Esophagus squamous epithelium (tissue), 5 donors: ENCODE measurements at regions not wholly inside any gene's neighbourhood (a gene's known extent, or its start where the extent isn't known, plus 50 kb on each side); places are given as distances from the start of the nearest gene placed in this dataset.

Experiments used
- DNase-seq: peaks from one replicate; lab custom pipeline; 2025; lab: John Stamatoyannopoulos, UW
- H3K27ac ChIP-seq, 4 donors: fragments of 200-600 bp; sonication (generic); one replicate each; pipeline ENCODE4 v1.5.1; 2016 to 2019; ENCODE audit warnings: mild to moderate bottlenecking in 1 of 4
- H3K27me3 ChIP-seq, 4 donors: fragments of 200-600 bp; sonication (generic); 1 replicate in 3 of 4; 2 replicates in 1 of 4; pipeline versions ENCODE4 v1.5.1 to v1.6.0; 2017 to 2021; ENCODE audit warnings: antibody characterized with exemption in 1 of 4
- H3K36me3 ChIP-seq, 3 donors: fragments of 200-600 bp; sonication (generic); one replicate each; pipeline ENCODE4 v1.5.1; 2016 to 2019
- H3K4me1 ChIP-seq, 3 donors: fragments of 200-600 bp; sonication (generic); one replicate each; pipeline ENCODE4 v1.5.1; 2017 to 2019
- H3K4me3 ChIP-seq, 4 donors: fragments of 200-600 bp; sonication (generic); 1 replicate in 3 of 4; 2 replicates in 1 of 4; pipeline ENCODE4 v1.5.1; 2016 to 2019; ENCODE audit warnings: mild to moderate bottlenecking in 2 of 4, moderate library complexity in 1 of 4
- H3K9me3 ChIP-seq, 3 donors: fragments of 200-600 bp; sonication (generic); one replicate each; pipeline ENCODE4 v1.5.1; 2016 to 2019
- CTCF ChIP-seq, 6 experiments: fragments of 450-650 bp in 4 of 6; fragments of 200-600 bp in 2 of 6; sonication (generic) in 2 of 6; IDR thresholded peaks; one replicate each; pipeline ENCODE4 v1.5.1; 2016 to 2019; ENCODE audit warnings: antibody characterized with exemption in 6 of 6, mild to moderate bottlenecking in 4 of 6, moderate library complexity in 4 of 6
- POLR2A ChIP-seq, 4 donors: fragments of 450-650 bp; IDR thresholded peaks; one replicate each; pipeline ENCODE4 v1.6.1; 2017; ENCODE audit warnings: antibody characterized with exemption in 4 of 4, mild to moderate bottlenecking in 4 of 4, moderate library complexity in 3 of 4
- WGBS, 2 donors: methylation state at CpG; one replicate each; pipeline ENCODE4 v1.1.5; 2018; 5-methylcytosine and 5-hydroxymethylcytosine counted together
- intact Hi-C: fragments of 100-400 bp; cut with DNase I; formaldehyde crosslinking; loops from one replicate; pipeline ENCODE4 v1.15.0; 2022
- donor health status: DM: yes; HTN: yes; CAD: no.

- H3K36me3 ChIP-seq = no peaks in the 10 kb centered on the region
- no peaks in the 10 kb centered on the region for H3K27me3 ChIP-seq
- H3K4me1 ChIP-seq = no peaks in the 10 kb centered on the region
- no peaks in the 10 kb centered on the region for H3K9me3 ChIP-seq
- no peak overlapping the region for H3K27ac ChIP-seq
- intact Hi-C loops = no loop called here
- TF ChIP-seq CTCF (IDR thresholded peaks at IDR 0.05) (no peak), POLR2A (IDR thresholded peaks at IDR 0.05) (no peak)
- DNase-seq = no peak
- WGBS, 2 donors = 81 to 84% methylated on average over 2 of the region's 2 CpGs
- H3K4me3 ChIP-seq = no peak overlapping the region
Measured at GRCh38 chr4:160182727-160183126, 1079.8 kb downstream of the RAPGEF2 start.

- intact Hi-C loops = no loop called here
- 90 to 94% methylated on average over 3 to 4 of the region's 4 CpGs for WGBS, 2 donors
- no peak for DNase-seq
- Histone ChIP-seq H3K27me3 (no peaks in the 10 kb centered on the region), H3K4me3 (no peak overlapping the region), H3K27ac (no peak overlapping the region), H3K4me1 (no peaks in the 10 kb centered on the region), H3K36me3 (no peaks in the 10 kb centered on the region), H3K9me3 (no peaks in the 10 kb centered on the region)
- TF ChIP-seq CTCF (IDR thresholded peaks at IDR 0.05) = no peak
- TF ChIP-seq POLR2A (IDR thresholded peaks at IDR 0.05) = no peak
Measured at GRCh38 chr4:160184884-160185283, 1082.0 kb downstream of the RAPGEF2 start.

DNA sequence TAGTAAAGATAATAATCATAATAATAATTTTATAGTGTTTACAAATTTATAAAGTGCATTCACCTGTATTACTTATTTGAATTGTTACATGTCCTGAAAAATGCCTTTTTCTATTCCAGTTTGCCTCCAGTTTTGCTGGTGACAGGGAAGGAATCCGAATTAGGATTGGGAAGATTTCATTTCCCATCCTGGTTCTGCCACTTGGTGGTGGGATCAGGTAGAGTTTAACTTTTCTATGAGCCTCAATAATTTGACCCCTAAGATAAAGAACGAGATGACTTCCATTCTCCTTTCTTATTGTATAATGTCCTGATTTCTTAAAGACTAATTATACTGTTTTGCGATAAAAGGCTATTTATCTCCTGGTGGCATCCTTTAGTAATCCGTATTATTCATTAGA lies 1090.9 kb downstream of the RAPGEF2 start:
- H3K4me1 ChIP-seq = no peaks in the 10 kb centered on the region
- no peaks in the 10 kb centered on the region for H3K9me3 ChIP-seq
- no peak for DNase-seq
- intact Hi-C loops = no loop called here
- no peaks in the 10 kb centered on the region for H3K27me3 ChIP-seq
- no peak overlapping the region for H3K4me3 ChIP-seq
- H3K36me3 ChIP-seq = no peaks in the 10 kb centered on the region
- TF ChIP-seq POLR2A (IDR thresholded peaks at IDR 0.05) (no peak), CTCF (IDR thresholded peaks at IDR 0.05) (no peak)
- H3K27ac ChIP-seq = no peak overlapping the region
- WGBS, 2 donors = 67 to 75% methylated on average over 4 of the region's 4 CpGs

DNA sequence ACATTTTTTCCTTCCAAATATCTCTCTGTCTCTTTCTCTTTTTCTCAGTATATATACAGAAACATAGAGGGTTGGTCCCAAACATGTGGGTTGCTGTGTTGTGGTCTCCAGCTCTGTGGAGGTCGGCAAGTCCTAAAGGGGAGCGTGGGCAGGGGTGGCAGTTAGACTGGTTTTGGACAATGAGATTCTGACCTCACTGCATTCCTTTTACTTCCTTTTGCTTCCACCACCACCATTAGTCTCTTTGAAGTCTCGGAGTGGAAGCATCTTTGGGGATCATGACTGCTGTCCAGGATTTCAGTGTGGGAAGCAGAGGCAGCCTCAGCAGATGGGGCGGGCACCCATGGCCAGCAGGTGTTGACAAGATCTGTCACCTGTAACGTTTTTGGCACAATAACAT lies 1091.8 kb downstream of the RAPGEF2 start:
- TF ChIP-seq CTCF (IDR thresholded peaks at IDR 0.05) (no peak), POLR2A (IDR thresholded peaks at IDR 0.05) (no peak)
- Histone ChIP-seq H3K36me3 (no peaks in the 10 kb centered on the region), H3K4me1 (no peaks in the 10 kb centered on the region), H3K4me3 (no peak overlapping the region), H3K27ac (no peak overlapping the region), H3K27me3 (no peaks in the 10 kb centered on the region), H3K9me3 (no peaks in the 10 kb centered on the region)
- intact Hi-C loops = no loop called here
- 64% methylated on average over 5 of the region's 5 CpGs for WGBS, 2 donors
- DNase-seq = no peak

DNA sequence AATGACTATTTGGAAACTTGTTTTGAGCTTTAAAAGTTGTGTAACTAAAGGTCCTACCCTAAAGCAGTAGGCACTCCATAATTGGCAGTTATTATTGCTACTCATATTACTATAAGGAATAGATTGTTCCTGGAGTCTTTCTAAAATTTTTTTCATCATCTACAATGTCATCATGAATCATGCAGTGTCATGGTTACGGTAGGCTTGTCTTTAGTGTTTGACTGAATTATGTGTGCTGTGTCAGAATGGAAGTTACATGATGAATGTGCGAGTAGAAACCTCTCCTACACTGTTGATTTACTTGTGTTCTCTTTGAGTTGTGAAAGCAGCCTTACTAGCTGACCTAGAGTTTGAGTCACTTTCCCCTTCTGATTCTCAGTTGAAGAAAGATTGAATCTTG lies 1099.9 kb downstream of the RAPGEF2 start:
- 29 to 31% methylated on average over 2 of the region's 2 CpGs for WGBS, 2 donors
- Histone ChIP-seq H3K4me1 (no peaks in the 10 kb centered on the region), H3K9me3 (no peaks in the 10 kb centered on the region), H3K27ac (no peak overlapping the region), H3K27me3 (no peaks in the 10 kb centered on the region), H3K36me3 (no peaks in the 10 kb centered on the region), H3K4me3 (no peak overlapping the region)
- no peak for DNase-seq
- TF ChIP-seq CTCF (IDR thresholded peaks at IDR 0.05) = no peak
- no peak for TF ChIP-seq POLR2A (IDR thresholded peaks at IDR 0.05)
- intact Hi-C loops = no loop called here
